ENCODE measurements at regions not wholly inside any gene's neighbourhood (a gene's known extent, or its start where the extent isn't known, plus 50 kb on each side); places are given as distances from the start of the nearest gene placed in this dataset.

DNA sequence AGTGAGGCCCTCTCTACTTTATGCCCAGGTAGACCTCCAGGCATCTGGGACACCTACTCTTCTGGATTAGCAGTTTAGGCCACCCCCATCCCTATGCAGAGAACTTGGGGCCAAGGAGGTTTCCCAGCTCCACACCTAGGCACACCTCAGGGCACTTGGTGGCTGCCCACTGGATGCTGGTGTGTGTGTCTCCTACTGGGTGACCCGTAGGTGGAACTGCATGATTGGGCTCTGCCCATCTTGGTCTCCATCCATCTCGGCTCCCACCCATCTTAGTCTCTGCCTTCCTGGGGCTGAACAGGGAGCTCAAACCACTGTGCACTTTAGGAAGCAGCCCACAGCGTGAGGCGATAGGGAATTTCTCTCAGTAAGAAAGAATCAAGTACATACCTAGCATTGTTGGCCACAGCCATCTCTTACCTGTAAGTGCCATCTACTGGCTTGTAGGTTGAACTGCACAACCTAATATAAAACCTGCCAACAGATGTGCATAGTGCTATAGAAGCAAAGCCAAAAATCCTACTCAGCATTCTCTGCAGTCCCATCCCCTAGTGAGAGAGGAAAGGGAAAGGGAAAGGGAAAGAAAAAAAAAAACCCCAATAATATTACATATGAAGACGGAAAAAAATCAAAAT is 61.6 kb upstream of the PTPN5 start:
- no peak for TF ChIP-seq EP300 (IDR thresholded peaks at IDR 0.05; ENCODE audit: low read depth)
- TF ChIP-seq, protein P1, sequence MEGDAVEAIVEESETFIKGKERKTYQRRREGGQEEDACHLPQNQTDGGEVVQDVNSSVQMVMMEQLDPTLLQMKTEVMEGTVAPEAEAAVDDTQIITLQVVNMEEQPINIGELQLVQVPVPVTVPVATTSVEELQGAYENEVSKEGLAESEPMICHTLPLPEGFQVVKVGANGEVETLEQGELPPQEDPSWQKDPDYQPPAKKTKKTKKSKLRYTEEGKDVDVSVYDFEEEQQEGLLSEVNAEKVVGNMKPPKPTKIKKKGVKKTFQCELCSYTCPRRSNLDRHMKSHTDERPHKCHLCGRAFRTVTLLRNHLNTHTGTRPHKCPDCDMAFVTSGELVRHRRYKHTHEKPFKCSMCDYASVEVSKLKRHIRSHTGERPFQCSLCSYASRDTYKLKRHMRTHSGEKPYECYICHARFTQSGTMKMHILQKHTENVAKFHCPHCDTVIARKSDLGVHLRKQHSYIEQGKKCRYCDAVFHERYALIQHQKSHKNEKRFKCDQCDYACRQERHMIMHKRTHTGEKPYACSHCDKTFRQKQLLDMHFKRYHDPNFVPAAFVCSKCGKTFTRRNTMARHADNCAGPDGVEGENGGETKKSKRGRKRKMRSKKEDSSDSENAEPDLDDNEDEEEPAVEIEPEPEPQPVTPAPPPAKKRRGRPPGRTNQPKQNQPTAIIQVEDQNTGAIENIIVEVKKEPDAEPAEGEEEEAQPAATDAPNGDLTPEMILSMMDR (IDR thresholded peaks at IDR 0.05): peak in 4 of 5 experiments; percentile 12 to 37 (median 33)
